H1 (cell line): ENCODE measurements at regions not wholly inside any gene's neighbourhood (a gene's known extent, or its start where the extent isn't known, plus 50 kb on each side); places are given as distances from the start of the nearest gene placed in this dataset.

Experiments used
- CTCF ChIA-PET: fragments of 300-600 bp; sonication (Branson Sonifier 250); formaldehyde crosslinking; loops from one replicate; lab custom pipeline; 2021; ENCODE audit not compliant: partially characterized antibody; lab: Charles Lee
- POLR2A ChIA-PET: fragments of 300-600 bp; sonication (Branson Sonifier 250); formaldehyde crosslinking; loops from one replicate; lab custom pipeline; 2021; ENCODE audit warnings: inconsistent platforms; ENCODE audit not compliant: partially characterized antibody; lab: Charles Lee
- DNase-seq, 2 experiments: peaks; one replicate each; pipeline versions ENCODE4 v3.0.0 to v3.0.0-alpha.2; 2010 to 2022; ENCODE audit warnings: low spot score in 2 of 2, low read depth in 1 of 2, mixed read lengths in 1 of 2
- FAIRE-seq: peaks from 2 replicates; lab custom pipeline; 2011; peaks lifted over from hg19 to GRCh38; lab: Jason Lieb, UNC
- H2AFZ ChIP-seq: 2 replicates; pipeline ENCODE4 v1.8.1; 2012; ENCODE audit warnings: low read length, inconsistent platforms
- H2AK5ac ChIP-seq: 2 replicates; pipeline ENCODE4 v1.6.1; 2013; ENCODE audit warnings: low read depth, low read length
- H2BK120ac ChIP-seq: replicated peaks from 2 replicates; pipeline ENCODE3; 2013; ENCODE audit warnings: low read depth, low read length, inconsistent platforms
- H2BK12ac ChIP-seq: 2 replicates; pipeline ENCODE4 v1.6.1; 2013; ENCODE audit warnings: low read depth, low read length
- H2BK15ac ChIP-seq: 2 replicates; pipeline ENCODE4 v1.6.1; 2013; ENCODE audit warnings: low read length
- H2BK20ac ChIP-seq: 2 replicates; pipeline ENCODE4 v1.6.1; 2013; ENCODE audit warnings: low read length
- H2BK5ac ChIP-seq: 2 replicates; pipeline ENCODE4 v1.6.1; 2013; ENCODE audit warnings: low read depth, low read length
- H3K14ac ChIP-seq: 2 replicates; pipeline ENCODE4 v1.6.1; 2013; ENCODE audit warnings: inconsistent platforms; ENCODE audit not compliant: insufficient read length
- H3K18ac ChIP-seq: 2 replicates; pipeline ENCODE4 v1.6.1; 2013; ENCODE audit warnings: low read length; ENCODE audit errors: extremely low read depth
- H3K23ac ChIP-seq: 2 replicates; pipeline ENCODE4 v1.6.1; 2013; ENCODE audit warnings: inconsistent platforms; ENCODE audit not compliant: insufficient read length
- H3K23me2 ChIP-seq: 2 replicates; pipeline ENCODE4 v1.6.1; 2013; ENCODE audit warnings: low read depth, low read length
- H3K27ac ChIP-seq: 2 replicates; pipeline ENCODE4 v1.6.1; 2011; ENCODE audit warnings: low read depth, low read length, inconsistent platforms
- H3K27me3 ChIP-seq, 4 experiments: replicated peaks in 1 of 4; 1 replicate in 1 of 4; 2 replicates in 3 of 4; pipeline versions ENCODE4 v1.6.1 to v1.8.1; 2011 to 2013; ENCODE audit warnings: low read length in 3 of 4, mild to moderate bottlenecking in 3 of 4, inconsistent platforms in 2 of 4, mixed read lengths in 2 of 4, moderate library complexity in 1 of 4; ENCODE audit not compliant: control insufficient read depth in 3 of 4, insufficient read depth in 3 of 4; ENCODE audit errors: extremely low read depth in 1 of 4
- H3K36me3 ChIP-seq, 4 experiments: 2 replicates each; pipeline versions ENCODE4 v1.6.1 to v1.8.1; 2011 to 2013; ENCODE audit warnings: mild to moderate bottlenecking in 4 of 4, low read length in 3 of 4, moderate library complexity in 2 of 4, control low read depth in 1 of 4, inconsistent platforms in 1 of 4; ENCODE audit not compliant: insufficient read depth in 4 of 4, control insufficient read depth in 2 of 4
- H3K4ac ChIP-seq: replicated peaks from 2 replicates; pipeline ENCODE3; 2013; ENCODE audit warnings: low read length, low read depth, mixed read lengths, inconsistent platforms; ENCODE audit not compliant: insufficient read length
- H3K4me1 ChIP-seq, 4 experiments: replicated peaks in 1 of 4; 1 replicate in 1 of 4; 2 replicates in 3 of 4; pipeline versions ENCODE4 v1.6.1 to v1.8.1; 2011 to 2013; ENCODE audit warnings: low read length in 3 of 4, inconsistent platforms in 2 of 4, mixed read lengths in 1 of 4; ENCODE audit not compliant: insufficient read depth in 4 of 4, control insufficient read depth in 3 of 4
- H3K4me2 ChIP-seq, 2 experiments: 2 replicates each; pipeline versions ENCODE4 v1.6.1 to v1.8.1; 2011 to 2013; ENCODE audit warnings: low read depth in 2 of 2, low read length in 2 of 2, control low read depth in 1 of 2, inconsistent platforms in 1 of 2, mild to moderate bottlenecking in 1 of 2; ENCODE audit not compliant: insufficient read depth in 1 of 2
- H3K4me3 ChIP-seq, 4 experiments: fragments of 200-600, 300-600 bp in 1 of 4; sonication (generic), shearing (Covaris generic), sonication (Bioruptor Twin) in 1 of 4; 2 replicates each; pipeline versions ENCODE4 v1.5.1 to v1.8.1; 2011 to 2016; ENCODE audit warnings: low read length in 4 of 4, low read depth in 3 of 4, control low read depth in 2 of 4, inconsistent platforms in 2 of 4, mild to moderate bottlenecking in 2 of 4, mixed read lengths in 1 of 4, moderate library complexity in 1 of 4; ENCODE audit not compliant: insufficient read depth in 2 of 4; ENCODE audit errors: extremely low read depth in 1 of 4
- H3K56ac ChIP-seq: replicated peaks from 2 replicates; pipeline ENCODE3; 2013; ENCODE audit warnings: low read depth, mild to moderate bottlenecking, mixed read lengths, low read length, inconsistent platforms; ENCODE audit not compliant: insufficient read length
- H3K79me1 ChIP-seq: 2 replicates; pipeline ENCODE4 v1.6.1; 2013; ENCODE audit warnings: low read depth, low read length, control low read depth
- H3K79me2 ChIP-seq, 2 experiments: 2 replicates each; pipeline versions ENCODE4 v1.6.1 to v1.8.1; 2012 to 2013; ENCODE audit warnings: low read length in 2 of 2, mild to moderate bottlenecking in 2 of 2, inconsistent platforms in 1 of 2; ENCODE audit not compliant: insufficient read depth in 2 of 2, control insufficient read depth in 1 of 2
- H3K9ac ChIP-seq, 4 experiments: replicated peaks in 1 of 4; 1 replicate in 1 of 4; 2 replicates in 3 of 4; pipeline versions ENCODE4 v1.6.1 to v1.8.1; 2011 to 2013; ENCODE audit warnings: low read depth in 3 of 4, low read length in 3 of 4, control low read depth in 2 of 4, mild to moderate bottlenecking in 2 of 4, moderate library complexity in 2 of 4, inconsistent platforms in 1 of 4; ENCODE audit errors: extremely low read depth in 1 of 4
- H3K9me3 ChIP-seq, 2 experiments: 2 replicates each; pipeline versions ENCODE4 v1.6.1 to v1.8.1; 2012 to 2013; ENCODE audit warnings: mild to moderate bottlenecking in 2 of 2, moderate library complexity in 2 of 2, control low read depth in 1 of 2, inconsistent platforms in 1 of 2, low read depth in 1 of 2, low read length in 1 of 2, mixed read lengths in 1 of 2; ENCODE audit not compliant: insufficient read depth in 2 of 2
- H4K20me1 ChIP-seq, 2 experiments: replicated peaks in 1 of 2; 2 replicates each; pipeline versions ENCODE3 to v1.8.1; 2011 to 2013; ENCODE audit warnings: inconsistent platforms in 2 of 2, low read length in 2 of 2, mild to moderate bottlenecking in 1 of 2; ENCODE audit not compliant: insufficient read depth in 2 of 2, control insufficient read depth in 1 of 2
- H4K5ac ChIP-seq: 2 replicates; pipeline ENCODE4 v1.6.1; 2013; ENCODE audit warnings: low read length, low read depth, mixed read lengths, inconsistent platforms; ENCODE audit not compliant: insufficient read length
- H4K8ac ChIP-seq: 2 replicates; pipeline ENCODE4 v1.8.0; 2013; ENCODE audit warnings: mild to moderate bottlenecking, moderate library complexity, low read length, inconsistent platforms; ENCODE audit not compliant: insufficient read depth; ENCODE audit errors: extremely low read depth
- H4K91ac ChIP-seq: replicated peaks from 2 replicates; pipeline ENCODE3; 2013; ENCODE audit warnings: low read length, mixed read lengths, inconsistent platforms; ENCODE audit not compliant: insufficient read length
- CEBPB ChIP-seq: IDR thresholded peaks from 2 replicates; pipeline ENCODE4 v1.6.1; 2012; ENCODE audit warnings: low read depth, low read length
- EZH2 ChIP-seq: fragments of 200-600 bp; sonication (generic); IDR thresholded peaks from 2 replicates; pipeline ENCODE4 v1.7.1; 2012; ENCODE audit warnings: low read depth, mild to moderate bottlenecking, moderate library complexity, low read length, inconsistent platforms; ENCODE audit not compliant: severe bottlenecking
- GTF2F1 ChIP-seq: IDR thresholded peaks from 2 replicates; pipeline ENCODE4 v1.6.1; 2012; ENCODE audit warnings: low read depth, low read length, improper control_type of control experiment, borderline replicate concordance
- JUN ChIP-seq: IDR thresholded peaks from 2 replicates; pipeline ENCODE4 v1.6.1; 2011; ENCODE audit warnings: low read depth, mild to moderate bottlenecking, improper control_type of control experiment, low read length
- JUND ChIP-seq: IDR thresholded peaks from 2 replicates; pipeline ENCODE4 v1.6.1; 2011; ENCODE audit warnings: mild to moderate bottlenecking, improper control_type of control experiment, low read length
- MAFK ChIP-seq: IDR thresholded peaks from 2 replicates; pipeline ENCODE4 v1.6.1; 2012; ENCODE audit warnings: low read depth, mild to moderate bottlenecking, improper control_type of control experiment, low read length
- POLR2A ChIP-seq, 2 experiments: IDR thresholded peaks; 1 replicate in 1 of 2; 2 replicates in 1 of 2; pipeline ENCODE4 v1.6.1; 2011; ENCODE audit warnings: low read depth in 2 of 2, low read length in 2 of 2, mild to moderate bottlenecking in 2 of 2; ENCODE audit errors: control extremely low read depth in 1 of 2
- POU5F1 ChIP-seq: IDR thresholded peaks from 2 replicates; pipeline ENCODE4 v1.6.1; 2011; ENCODE audit warnings: low read depth, mild to moderate bottlenecking, low read length, moderate library complexity
- RAD21 ChIP-seq, 2 experiments: IDR thresholded peaks in 1 of 2; conservative IDR thresholded peaks in 1 of 2; 2 replicates each; pipeline ENCODE4 v1.6.1; 2011; ENCODE audit warnings: low read depth in 2 of 2, low read length in 2 of 2, improper control_type of control experiment in 1 of 2, inconsistent platforms in 1 of 2, mild to moderate bottlenecking in 1 of 2, moderate library complexity in 1 of 2
- RBBP5 ChIP-seq: IDR thresholded peaks from 2 replicates; pipeline ENCODE4 v1.7.1; 2012; ENCODE audit warnings: low read depth, mild to moderate bottlenecking, inconsistent platforms, low read length, moderate library complexity, borderline replicate concordance
- SIRT6 ChIP-seq: IDR thresholded peaks from one replicate; pipeline ENCODE4 v1.7.1; 2012; ENCODE audit warnings: low read length, inconsistent platforms
- SIX5 ChIP-seq: IDR thresholded peaks from 2 replicates; pipeline ENCODE4 v1.6.1; 2011; ENCODE audit warnings: mild to moderate bottlenecking, low read depth, low read length
- SP2 ChIP-seq: IDR thresholded peaks from 2 replicates; pipeline ENCODE4 v1.6.1; 2012; ENCODE audit warnings: mild to moderate bottlenecking, low read length, inconsistent platforms
- SRF ChIP-seq: IDR thresholded peaks from 2 replicates; pipeline ENCODE4 v1.6.1; 2011; ENCODE audit warnings: mild to moderate bottlenecking, low read depth, low read length, moderate library complexity
- SUZ12 ChIP-seq: fragments of 200-600 bp; sonication (generic); IDR thresholded peaks from 2 replicates; pipeline ENCODE4 v1.6.1; 2012; ENCODE audit warnings: mild to moderate bottlenecking, inconsistent platforms, low read length, moderate library complexity, mixed read lengths
- WGBS, 2 experiments: shearing (Covaris generic) in 1 of 2; methylation state at CpG; one replicate each; pipeline versions ENCODE4 v1.1.6 to v1.1.7; 2013 to 2015; ENCODE audit warnings: low lambda C conversion rate in 2 of 2, mixed read lengths in 2 of 2, inconsistent platforms in 1 of 2, low coverage in 1 of 2, missing lambda C conversion rate in 1 of 2; ENCODE audit not compliant: insufficient replicate concordance in 2 of 2, insufficient coverage in 1 of 2, insufficient read length in 1 of 2; ENCODE audit errors: extremely low coverage in 1 of 2, missing lambda C conversion rate in 1 of 2; 5-methylcytosine and 5-hydroxymethylcytosine counted together

DNA sequence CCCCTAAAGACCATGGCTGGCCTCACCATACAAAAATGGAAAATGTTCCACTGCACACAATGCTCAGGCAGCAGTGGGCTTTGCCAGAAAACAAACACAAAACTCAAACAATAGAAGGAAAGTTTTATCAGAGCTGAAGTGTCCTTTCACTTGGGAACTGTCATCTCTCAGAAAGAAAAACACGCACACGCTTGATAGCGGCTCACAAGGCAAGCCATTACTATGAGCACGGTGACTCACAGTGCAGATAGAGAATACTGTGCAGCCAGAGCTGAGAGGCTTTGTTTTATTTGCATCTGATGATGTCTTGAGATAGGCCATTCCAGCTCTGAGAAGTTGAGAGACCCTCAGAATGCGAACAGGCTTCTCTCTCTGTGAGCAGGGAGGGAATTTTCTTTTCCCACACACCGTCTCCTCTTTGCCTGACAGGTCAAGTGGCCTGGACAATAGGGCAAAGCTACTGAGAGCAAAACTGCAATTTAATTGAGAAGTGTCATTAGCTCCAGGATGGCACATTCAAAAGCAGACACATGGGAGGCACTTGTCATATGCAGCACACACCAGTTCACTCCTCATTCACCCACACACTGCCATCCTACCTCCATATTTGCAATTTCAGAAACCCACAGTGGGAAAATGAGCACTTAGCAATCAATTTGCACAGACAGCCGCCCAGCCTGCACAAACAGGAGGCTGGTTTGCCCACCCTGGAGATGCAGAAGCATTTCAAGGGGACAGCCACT is 236.6 kb downstream of the SS18 start:
- WGBS, 2 experiments = 98% methylated on average over 7 of the region's 7 CpGs; no CpG with 5 or more reads in 1 of the 2 experiments
- H3K79me2 ChIP-seq = no peaks in the 10 kb centered on the region
- no peaks in the 10 kb centered on the region for H3K79me1 ChIP-seq
- no peak overlapping the region for H3K23ac ChIP-seq
- ChIA-PET POLR2A (no interaction called here), CTCF (interaction anchor here (1.0 kb wide), 1 partner anchor 21 kb away, joined by 3 read pairs; no protein-coding TSS in a partner anchor)
- H3K27me3 ChIP-seq = no peaks in the 10 kb centered on the region
- H3K14ac ChIP-seq = no peak overlapping the region
- no peak overlapping the region for H3K27ac ChIP-seq
- H3K56ac ChIP-seq = no peak overlapping the region
- H4K8ac ChIP-seq = no peak overlapping the region
- no peak overlapping the region for H3K4me2 ChIP-seq
- no peak overlapping the region for H2BK20ac ChIP-seq
- no peak overlapping the region for H2BK12ac ChIP-seq
- no peak overlapping the region; the same call in 1 of the 2 replicates for H2AFZ ChIP-seq
- H3K18ac ChIP-seq = no peak overlapping the region
- FAIRE-seq (no peak), DNase-seq (no peak)
- H4K20me1 ChIP-seq = no peaks in the 10 kb centered on the region
- H3K23me2 ChIP-seq = no peaks in the 10 kb centered on the region
- no peak overlapping the region for H2BK120ac ChIP-seq
- H3K9ac ChIP-seq = no peak overlapping the region
- no peak overlapping the region for H4K91ac ChIP-seq
- no peak overlapping the region for H2AK5ac ChIP-seq
- no peak overlapping the region for H3K4me3 ChIP-seq
- H3K36me3 ChIP-seq = no peaks in the 10 kb centered on the region
- H3K9me3 ChIP-seq = no peaks in the 10 kb centered on the region
- H2BK5ac ChIP-seq = no peak overlapping the region
- H3K4ac ChIP-seq = no peak overlapping the region
- H4K5ac ChIP-seq = no peak overlapping the region
- H2BK15ac ChIP-seq = no peak overlapping the region
- no peaks in the 10 kb centered on the region for H3K4me1 ChIP-seq
- TF ChIP-seq JUND (no peak), SIRT6 (no peak), GTF2F1 (no peak), SP2 (no peak), MAFK (no peak), SIX5 (no peak), JUN (no peak), RAD21 (IDR thresholded peaks at IDR 0.05 in 1 of 2, conservative IDR thresholded peaks at IDR 0.05 in 1 of 2; ENCODE audit: low read depth in 2 of 2, low read length in 2 of 2) (no peak), SUZ12 (no peak), POLR2A (IDR thresholded peaks at IDR 0.05; ENCODE audit: control extremely low read depth in 1 of 2, low read depth in 2 of 2, low read length in 2 of 2) (no peak), CEBPB (no peak), SRF (no peak), RBBP5 (no peak), POU5F1 (no peak), EZH2 (no peak)
